ENCODE measurements at regions not wholly inside any gene's neighbourhood (a gene's known extent, or its start where the extent isn't known, plus 50 kb on each side); places are given as distances from the start of the nearest gene placed in this dataset.

DNA sequence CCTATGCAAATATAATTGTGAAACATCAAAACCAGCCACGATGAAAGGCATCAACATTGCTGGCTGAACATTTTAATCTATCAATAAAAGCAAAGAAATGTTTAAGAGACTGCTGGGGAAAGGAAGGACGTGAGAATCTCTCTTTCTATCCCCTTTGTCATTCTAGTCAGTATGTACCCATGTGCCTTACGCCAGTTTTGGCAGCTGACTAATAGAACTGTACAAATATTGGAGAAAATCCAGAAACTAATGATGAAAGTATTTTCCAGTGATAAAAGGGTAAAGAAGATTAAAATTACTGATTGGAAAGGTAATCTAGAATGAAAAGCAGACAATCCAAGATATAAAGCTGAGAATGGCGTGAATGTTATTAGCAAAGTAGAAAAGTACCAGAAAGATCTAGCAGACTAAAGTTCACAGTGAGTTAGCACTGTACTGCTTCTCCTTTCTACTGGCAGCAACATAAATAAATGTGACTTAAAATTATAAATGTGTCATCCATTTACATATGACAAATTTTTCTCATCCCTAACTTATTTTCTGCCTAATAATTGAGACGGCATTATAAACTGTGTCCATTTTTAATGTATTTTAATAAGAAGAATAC, 401.9 kb upstream of the CNTN4 start:
- no peak for DNase-seq (ENCODE audit: low spot score)

DNA sequence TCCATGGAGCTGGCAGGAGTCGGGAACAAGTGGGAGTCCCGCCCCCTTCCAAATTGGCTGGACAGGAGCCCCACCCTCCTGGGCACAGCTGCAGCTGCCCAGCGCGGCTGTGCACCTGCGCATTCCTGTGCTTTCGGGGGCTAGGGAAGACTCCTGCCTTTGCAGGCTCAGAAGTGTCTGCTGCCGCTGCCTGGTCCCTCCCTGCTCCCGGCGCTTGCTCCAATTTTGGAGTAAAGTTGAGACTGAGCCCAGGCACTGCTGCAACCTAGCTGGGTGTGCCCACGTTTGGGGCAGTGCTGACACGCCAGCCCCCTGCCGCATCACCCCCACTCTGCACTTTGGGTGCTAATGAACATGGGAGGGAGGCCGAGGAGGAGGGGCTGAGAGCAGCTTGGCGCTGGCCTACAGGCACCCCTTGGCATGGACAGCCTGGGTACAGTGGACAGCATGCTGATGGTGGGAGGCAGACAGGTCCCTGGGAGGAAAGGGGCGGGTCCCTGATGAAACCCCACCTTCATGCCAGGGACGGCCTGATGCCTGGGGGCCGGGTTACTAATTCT, 399.2 kb upstream of the CNTN4 start:
- no peak for DNase-seq (ENCODE audit: low spot score)

DNA sequence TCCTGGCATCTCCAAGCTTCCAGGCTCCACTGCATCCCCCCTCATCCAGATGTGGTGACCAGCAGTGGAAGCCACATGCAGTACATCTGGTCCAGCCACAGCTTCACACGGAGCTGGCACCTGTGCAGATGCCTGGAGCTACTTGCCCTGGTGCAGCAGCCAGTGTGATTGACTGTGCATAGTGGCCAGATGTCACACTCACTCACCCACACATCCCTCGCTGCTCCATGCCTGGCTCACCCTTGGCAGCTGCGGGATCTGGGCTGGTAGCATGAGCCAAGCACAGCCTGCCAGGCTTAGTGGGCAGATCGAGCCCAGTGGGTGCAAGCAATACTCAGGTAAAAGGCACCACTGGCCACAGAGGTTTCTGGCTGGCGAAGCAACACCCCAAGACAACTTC, 398.0 kb upstream of the CNTN4 start:
- no peak for DNase-seq (ENCODE audit: low spot score)

DNA sequence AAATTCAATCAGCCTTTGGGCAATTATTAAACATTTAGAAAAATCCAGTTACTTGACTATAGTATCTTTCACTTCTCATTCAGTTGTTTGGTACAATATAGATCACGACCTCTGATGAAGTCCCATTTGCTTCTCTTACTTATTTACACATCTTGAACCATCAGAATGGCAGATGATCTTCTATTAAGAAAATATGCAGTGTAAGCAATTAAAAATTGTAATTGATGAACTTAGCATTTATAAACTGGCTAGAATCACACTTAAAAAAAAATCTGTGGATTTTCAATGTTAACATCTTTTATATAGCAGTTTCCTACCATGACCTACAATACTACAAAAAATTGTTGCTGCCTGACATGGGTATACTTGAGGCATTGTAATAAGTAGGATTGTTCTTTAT, 395.5 kb upstream of the CNTN4 start:
- DNase-seq (ENCODE audit: low spot score): no peak

DNA sequence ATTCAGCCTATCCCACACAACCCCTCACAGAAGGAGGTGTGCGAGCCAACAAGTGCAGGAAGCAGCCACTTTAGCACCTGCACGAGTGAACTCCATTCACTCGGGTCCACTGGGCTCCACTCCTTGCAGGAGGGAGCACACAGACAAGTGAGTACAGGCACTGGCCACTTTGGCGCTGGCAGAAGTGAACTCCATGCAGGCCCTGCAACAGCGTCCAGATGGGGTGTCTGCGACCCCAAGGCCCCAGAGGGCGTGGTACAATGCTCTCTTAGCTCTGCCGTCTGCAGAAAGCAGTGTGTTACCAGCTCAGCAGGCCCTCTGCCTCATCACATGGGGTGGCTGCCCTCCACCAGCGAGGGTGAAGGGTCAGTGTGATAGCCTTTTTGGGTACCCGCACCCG, 388.0 kb upstream of the CNTN4 start:
- no peak for DNase-seq (ENCODE audit: low spot score)

DNA sequence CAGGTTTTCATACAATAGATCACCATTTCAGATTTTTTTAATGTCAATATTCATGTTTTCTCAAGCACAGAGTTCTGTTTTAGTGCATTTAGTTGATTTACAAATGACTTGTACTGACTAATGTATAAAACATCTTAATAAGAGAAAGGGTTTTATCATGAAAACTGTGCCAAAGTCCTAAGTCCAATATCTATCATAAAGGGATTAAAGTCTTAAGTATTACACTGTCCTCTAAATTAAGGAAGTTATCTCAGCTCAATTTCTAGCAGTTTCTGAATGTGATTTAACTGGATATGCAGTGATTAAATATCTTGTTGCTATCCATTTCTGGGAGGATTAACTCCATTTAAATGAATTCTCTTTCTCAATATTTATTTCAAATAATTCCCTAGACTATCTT, 381.1 kb upstream of the CNTN4 start:
- DNase-seq (ENCODE audit: low spot score): no peak

DNA sequence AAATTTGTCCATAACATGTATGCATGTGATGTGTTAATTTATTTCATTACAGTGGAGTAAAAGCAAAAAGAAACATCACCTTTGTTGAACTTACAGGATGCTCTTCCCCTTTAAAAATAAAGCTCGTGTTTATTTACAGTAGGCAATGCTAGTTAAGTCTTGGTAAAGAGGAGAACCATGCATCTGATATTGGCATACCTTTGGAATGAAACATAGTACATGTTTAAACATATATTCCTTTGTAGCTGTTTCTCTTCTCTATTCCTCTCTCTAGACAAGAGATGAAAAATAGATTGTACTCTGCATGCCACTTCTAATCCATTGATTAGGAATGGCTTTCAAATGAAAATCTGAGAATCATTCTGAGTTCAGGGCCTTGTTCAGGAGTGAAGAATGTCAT, 374.9 kb upstream of the CNTN4 start:
- DNase-seq (ENCODE audit: low spot score): no peak

DNA sequence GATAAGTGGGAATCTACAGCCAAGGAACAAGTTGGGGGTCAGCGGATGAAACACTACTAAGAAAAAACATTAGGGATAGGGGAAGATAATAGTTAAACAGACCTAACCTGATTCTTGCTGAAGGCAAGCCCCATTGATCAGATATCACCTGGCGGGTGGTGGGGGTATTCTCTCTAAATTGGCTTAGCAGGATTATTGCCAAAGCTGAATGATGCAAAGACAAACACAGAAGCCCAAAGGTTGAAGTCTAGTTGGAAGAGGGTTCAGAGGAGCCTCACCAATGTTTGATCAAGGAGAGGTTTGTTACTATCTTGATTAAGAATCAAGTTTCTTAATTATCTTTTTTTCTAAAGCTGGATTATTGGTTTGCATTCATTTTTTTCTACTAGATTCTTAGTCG, 371.9 kb upstream of the CNTN4 start:
- DNase-seq (ENCODE audit: low spot score): no peak

DNA sequence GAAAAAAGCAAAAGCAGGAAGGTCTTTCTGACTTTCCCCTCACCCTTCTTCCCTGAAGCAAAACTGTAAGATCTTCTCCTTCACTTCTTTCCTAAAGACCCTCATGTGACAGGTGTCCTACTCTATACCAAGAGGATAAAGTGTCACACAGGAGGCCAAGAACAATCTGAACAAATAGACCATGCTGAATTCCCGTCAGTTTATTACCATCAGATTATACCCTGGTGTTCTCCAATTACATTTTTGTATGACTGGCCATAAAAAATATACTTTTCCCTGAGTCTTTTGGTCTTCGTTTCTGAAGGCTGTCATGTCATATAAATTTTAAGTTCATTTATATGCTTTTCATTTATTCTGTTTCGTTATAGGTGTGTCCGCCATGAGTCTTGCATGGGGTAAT, 371.4 kb upstream of the CNTN4 start:
- no peak for DNase-seq (ENCODE audit: low spot score)

DNA sequence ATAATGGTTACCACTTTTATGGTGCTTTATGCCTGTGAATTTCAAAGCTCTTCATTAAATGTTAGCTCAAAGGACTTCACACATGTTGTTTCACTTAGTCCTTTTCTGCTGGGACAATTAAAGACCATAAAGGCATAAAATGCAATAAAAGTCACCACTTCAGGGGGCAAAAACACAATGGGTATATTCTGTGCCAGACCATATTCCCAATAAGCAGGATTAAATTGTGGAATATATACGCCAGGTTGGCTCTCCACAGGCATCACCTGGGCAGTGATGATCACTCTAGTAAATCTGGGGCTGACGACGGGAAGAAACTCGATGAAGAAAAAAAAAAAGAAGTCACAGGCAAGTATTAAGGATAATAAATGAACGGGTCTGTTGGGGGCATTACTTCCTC, 370.2 kb upstream of the CNTN4 start:
- no peak for DNase-seq (ENCODE audit: low spot score)

DNA sequence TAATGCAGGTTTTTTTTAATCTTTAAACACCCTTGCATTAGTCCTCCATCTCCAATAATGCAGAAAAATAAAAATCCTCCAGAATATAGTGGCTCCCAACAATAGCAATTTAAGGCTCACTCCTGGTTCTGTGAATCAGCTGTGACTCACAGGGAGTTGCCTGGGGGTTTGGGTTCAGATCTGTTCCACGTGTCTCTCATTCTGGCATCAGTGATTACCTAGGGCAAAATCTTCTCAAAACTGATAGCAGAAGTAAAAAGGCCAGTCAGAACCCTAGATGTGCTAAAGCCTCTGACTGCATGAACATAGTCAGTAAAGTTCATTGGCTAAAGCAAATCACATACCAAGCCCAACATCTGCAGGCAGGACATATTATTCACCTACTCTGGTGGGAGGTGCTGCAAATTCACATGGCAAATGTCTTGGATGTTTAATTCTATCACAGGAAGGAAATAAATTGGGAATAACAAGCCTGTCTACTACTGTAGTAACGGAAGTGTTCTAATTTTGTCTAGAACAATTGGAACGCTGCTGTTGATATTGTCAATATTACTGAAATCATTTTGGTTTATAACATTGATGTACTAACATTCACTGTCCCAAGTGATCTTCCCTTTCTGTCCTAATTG, 364.1 kb upstream of the CNTN4 start:
- DNase-seq (ENCODE audit: low spot score): no peak

DNA sequence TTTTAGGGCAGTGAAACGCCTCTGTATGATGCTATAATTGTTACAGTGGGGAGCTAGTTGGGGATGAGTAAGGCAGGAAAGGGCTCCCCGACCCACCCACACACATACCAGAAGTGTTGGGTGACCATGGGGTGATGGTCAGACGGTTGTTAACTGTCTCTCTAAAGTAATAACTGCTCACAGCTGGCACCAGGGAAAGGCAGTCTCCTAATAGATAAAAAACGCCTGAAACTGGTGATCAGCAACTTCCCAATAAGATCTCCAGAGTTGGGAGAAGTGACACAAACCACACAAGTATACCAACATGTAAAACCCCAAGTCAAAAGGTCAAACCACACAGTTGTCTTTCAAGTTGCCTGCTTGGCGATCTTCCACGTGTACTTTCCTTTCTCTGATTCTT, 346.5 kb upstream of the CNTN4 start:
- DNase-seq (ENCODE audit: low spot score): no peak

DNA sequence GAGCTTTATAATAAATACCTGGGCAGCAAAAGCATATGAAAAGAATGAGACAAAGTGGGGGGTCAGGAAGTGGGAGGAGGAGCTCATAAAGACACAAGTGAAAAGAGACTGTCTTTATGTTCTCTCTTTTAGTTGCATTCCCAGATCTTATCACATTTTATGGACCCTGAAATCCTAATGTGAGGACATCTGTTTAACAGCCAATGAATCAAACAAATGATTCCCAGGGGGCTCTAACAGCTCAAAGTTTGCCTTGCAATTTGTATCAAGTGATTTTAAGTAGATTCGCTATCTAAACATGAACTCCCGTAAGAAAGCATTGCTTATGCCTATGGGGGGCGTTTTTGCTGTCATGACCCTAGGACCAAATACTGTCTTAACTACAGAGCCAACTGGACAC, 332.3 kb upstream of the CNTN4 start:
- DNase-seq (ENCODE audit: low spot score): no peak

DNA sequence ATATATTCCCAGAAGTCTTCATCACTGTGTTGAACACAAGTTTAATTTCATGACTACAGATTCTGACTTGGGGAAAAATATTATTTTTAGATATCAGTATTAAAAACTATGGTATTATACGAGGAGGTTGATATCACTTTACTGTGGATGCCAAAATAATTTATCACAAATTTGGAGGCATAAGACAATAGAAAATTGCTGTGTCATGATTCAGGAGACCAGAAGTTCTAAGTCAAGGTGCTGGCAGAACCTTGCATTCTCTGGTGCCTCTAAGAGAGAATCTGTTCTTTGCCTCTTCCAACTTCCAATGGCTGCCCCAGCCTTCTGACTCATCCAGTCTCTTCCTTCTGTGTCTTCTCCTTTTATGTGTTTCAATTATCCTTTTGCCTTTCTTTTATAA, 325.0 kb upstream of the CNTN4 start:
- no peak for DNase-seq (ENCODE audit: low spot score)

DNA sequence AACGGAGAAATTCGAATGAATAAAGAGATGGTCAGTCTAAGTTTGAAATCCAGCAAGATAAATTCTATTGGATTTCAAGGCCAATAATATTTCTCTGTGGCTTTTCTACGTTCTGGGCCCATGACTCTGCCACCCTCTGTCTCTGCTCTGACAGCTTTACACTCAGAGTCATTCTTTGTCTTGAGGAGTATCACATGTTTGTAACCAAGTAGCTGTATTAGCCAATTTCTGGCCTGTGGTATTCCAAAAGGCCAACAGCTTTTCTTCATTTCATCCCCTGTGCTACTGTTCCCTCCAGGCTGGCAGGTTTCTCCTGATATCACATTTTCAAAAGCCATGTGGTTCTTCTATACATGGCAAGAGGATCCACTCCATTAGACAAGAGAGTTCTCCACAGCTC, 324.1 kb upstream of the CNTN4 start:
- no peak for DNase-seq (ENCODE audit: low spot score)

DNA sequence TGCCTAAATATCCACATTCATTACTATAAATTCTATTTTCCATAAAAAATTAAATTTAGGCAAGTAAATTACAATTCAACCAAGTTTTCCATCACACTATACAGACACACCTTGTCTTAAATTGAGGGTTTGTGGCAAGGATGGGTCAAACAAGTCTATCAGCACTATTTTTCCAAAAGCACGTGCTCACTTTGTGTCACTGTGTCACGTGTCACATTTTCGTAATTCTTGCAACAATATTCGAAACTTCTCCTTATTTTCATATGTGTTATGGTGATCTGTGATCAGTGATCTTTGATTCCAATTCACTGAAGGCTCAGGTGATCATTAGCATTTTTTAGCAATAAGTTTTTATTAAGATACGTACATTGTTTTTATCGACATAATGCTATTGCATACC, 323.3 kb upstream of the CNTN4 start:
- no peak for DNase-seq (ENCODE audit: low spot score)

DNA sequence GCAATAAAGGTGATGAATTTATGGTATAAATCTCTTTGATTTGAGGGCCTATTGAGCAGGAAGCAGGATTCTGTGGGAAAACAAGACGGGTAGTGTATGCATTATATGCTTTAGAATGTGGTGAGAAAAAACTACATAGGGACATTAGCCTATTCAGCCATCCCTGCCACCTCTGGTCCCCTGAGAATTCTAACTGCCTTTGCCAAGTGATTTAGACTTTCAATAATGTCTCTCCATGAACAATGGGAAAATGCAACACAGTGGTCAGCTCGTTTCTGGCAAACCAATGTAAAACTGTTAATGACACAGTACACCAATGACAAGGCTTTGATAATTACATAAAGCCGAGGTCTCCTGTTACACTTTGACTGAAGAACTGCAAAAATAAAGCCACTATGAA, 314.7 kb upstream of the CNTN4 start:
- DNase-seq (ENCODE audit: low spot score): no peak

DNA sequence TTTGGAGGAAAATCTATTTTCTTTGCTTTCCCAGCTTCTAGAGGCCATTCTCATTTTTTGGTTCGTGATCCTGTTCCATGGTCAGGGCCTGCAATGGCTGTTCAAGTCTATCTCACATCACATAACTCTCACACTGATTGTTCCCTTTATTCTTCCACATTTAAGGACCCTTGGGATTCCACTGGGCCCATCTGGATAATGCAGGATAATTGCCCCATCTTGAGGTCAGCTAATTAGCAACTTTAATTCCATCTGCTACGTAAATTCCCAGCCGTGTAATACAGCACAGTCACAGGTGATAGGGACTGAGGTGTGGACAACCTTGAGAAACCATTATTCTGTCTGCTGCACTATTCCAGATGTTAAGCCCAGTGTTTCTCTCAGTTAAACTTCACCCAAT, 311.6 kb upstream of the CNTN4 start:
- DNase-seq (ENCODE audit: low spot score): no peak

DNA sequence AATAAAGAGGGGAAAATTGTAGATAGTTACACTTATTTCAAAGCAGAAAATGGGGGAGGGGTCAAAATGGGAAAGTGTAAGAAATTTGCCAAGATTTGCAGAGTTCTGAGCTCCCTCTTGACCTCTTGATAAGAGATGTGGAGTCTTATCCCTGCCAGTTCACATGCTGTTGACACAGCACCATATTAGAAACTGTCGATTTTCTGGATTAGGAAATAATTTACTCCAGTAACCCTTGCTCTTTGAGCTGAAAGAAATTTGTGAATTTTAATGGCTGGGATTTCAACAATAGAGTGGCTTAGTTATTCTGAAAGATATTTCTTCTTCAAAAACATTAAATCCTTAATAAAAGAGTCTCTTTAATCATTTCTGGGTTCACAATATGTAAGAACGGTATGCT, 306.2 kb upstream of the CNTN4 start:
- DNase-seq (ENCODE audit: low spot score): no peak

DNA sequence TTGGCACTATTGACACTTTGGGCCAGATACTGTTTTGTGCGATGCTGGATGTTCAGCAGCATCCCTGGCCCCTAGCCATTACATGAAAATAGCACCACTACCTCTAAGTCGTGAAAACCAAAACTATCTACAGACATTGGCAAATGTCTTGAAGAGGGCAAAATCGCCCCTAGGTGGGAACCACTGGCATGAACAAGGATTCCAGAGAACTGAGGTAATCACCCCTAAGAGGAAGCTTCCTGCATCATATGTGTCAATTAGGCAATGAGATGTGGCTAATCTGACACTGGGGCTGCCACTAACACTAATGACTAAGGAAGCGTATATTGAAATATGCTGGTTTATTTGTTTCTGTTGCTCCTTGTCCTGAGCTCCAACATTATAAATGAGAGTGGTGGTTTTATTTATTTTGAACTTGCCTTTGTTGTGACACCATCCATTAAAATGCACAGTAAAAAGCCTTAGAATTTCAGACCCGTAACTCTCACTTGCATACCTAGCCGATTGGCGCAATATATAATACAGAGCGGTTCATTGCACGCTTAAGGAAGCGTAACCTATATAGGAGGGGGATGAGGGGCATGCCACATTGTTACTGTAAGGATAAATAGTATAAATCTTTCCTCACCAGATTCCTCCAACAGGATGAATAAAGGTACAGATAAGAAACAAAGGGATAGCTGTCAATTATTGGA, 299.8 kb upstream of the CNTN4 start:
- DNase-seq (ENCODE audit: low spot score): no peak

DNA sequence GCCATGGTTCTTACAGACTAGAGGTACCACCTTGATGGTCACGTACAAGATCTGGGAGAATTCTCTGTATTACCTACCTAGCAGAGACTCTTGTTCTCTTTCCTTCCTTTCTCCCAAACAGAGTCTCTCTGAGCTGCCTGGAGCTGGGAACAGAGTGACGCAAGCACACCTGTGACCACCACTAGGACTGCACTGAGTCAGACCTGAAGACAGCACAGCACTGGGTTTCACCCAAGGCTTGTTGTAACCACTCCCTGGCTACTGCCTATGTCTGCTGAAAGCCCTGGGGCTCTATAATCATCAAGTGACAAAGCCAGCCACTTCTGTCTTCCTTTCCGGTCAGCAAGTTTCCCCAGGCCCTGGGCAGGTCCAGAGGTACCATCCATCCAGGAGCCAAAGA, 293.3 kb upstream of the CNTN4 start:
- DNase-seq (ENCODE audit: low spot score): no peak

DNA sequence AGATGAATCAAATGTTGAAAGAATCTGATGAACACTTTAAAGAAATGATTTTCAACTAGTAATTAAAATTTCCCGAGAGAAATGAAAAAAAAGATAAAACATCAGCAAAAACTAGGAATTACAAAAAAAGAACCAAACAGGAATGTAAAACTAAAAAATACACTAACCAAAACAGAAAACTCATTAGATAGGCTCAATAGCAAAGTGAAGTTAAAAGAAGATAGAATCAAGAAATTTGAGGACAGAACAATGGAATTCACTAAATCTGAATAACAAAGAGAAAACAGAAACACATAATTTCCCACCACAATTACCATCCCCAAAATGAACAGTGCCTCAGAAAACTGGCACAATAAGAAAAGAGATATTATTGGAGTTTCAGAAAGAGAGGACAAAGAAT, 290.1 kb upstream of the CNTN4 start:
- no peak for DNase-seq (ENCODE audit: low spot score)

DNA sequence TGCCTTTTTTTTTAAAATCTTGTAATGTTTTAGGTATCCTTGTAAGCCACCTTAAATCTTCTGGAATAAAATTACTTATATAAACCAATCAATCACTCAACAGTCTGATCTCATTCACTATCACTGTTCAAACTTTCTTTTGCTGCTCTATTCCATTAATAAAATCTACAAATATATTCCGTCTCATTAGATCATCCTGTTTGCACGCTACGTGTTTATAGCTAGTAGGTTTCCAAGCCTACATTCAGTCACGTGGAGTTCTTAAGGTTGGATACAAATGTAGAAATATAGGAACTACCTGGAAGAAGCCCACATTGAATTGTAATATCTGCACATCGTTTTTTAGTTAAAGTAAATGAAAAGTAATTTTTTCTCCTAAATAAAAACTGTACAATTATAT, 274.8 kb upstream of the CNTN4 start:
- DNase-seq (ENCODE audit: low spot score): no peak

DNA sequence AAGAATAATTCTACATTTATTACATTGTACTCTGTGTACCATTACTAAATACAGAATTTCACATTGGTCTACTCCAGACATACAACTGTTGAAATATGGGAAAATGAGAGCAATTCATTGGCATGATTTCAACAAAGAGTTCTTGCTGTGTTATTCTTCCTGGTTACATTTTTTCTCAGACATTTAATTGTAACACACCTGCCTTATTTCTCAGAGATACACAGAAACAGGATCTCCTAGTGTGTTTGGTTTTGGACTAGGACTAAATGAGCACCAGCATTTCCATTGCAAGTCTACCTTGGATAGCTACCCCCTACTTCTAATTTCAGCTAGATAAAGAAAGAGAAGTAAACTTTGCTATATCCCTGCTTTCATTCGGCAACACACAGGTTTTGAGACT, 274.3 kb upstream of the CNTN4 start:
- no peak for DNase-seq (ENCODE audit: low spot score)

All from HuH-7.5 (cell line).